Peyer's patch (tissue), 4 donors: ENCODE measurements at regions not wholly inside any gene's neighbourhood (a gene's known extent, or its start where the extent isn't known, plus 50 kb on each side); places are given as distances from the start of the nearest gene placed in this dataset.

Experiments used
- POLR2A ChIP-seq, 2 donors: fragments of 450-650 bp; IDR thresholded peaks; one replicate each; pipeline ENCODE4 v1.5.1; 2017; ENCODE audit warnings: antibody characterized with exemption in 2 of 2, mild to moderate bottlenecking in 2 of 2, moderate library complexity in 2 of 2
- TF ChIP-seq, protein P1 (sequence below), 6 experiments: fragments of 450-650 bp in 4 of 6; fragments of 200-600 bp in 2 of 6; sonication (generic) in 1 of 6; IDR thresholded peaks; one replicate each; pipeline ENCODE4 v1.5.1; 2017 to 2019; ENCODE audit warnings: antibody characterized with exemption in 6 of 6, mild to moderate bottlenecking in 3 of 6, moderate library complexity in 1 of 6

DNA sequence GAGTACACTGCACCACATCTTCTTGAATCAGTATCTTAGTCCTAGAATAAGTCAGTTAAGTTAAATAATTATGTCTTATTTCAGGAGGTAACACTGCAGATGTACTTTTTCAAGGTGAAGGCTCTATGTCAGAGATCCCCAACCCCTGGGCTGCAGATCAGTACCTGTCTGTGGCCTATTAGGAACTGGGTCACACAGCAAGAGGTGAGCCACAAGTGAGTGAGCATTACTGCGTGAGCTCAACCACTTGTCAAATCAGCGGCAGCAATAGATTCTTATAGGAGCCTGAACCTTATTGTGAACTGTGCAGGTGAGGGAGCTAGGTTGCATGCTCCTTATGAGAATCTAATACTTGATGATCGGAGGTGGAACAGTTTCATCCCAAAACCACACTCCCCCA lies 851.9 kb upstream of the ALCAM start:
- TF ChIP-seq, protein P1, sequence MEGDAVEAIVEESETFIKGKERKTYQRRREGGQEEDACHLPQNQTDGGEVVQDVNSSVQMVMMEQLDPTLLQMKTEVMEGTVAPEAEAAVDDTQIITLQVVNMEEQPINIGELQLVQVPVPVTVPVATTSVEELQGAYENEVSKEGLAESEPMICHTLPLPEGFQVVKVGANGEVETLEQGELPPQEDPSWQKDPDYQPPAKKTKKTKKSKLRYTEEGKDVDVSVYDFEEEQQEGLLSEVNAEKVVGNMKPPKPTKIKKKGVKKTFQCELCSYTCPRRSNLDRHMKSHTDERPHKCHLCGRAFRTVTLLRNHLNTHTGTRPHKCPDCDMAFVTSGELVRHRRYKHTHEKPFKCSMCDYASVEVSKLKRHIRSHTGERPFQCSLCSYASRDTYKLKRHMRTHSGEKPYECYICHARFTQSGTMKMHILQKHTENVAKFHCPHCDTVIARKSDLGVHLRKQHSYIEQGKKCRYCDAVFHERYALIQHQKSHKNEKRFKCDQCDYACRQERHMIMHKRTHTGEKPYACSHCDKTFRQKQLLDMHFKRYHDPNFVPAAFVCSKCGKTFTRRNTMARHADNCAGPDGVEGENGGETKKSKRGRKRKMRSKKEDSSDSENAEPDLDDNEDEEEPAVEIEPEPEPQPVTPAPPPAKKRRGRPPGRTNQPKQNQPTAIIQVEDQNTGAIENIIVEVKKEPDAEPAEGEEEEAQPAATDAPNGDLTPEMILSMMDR (IDR thresholded peaks at IDR 0.05), result no peak
- no peak for TF ChIP-seq POLR2A (IDR thresholded peaks at IDR 0.05)
